ENCODE measurements at regions not wholly inside any gene's neighbourhood (a gene's known extent, or its start where the extent isn't known, plus 50 kb on each side); places are given as distances from the start of the nearest gene placed in this dataset.
A peak's percentile ranks its signal among the peaks of the same experiment; 100 is the strongest.
"Not testable (repeated sequence)": the region's sequence is repeated elsewhere in the genome, so short reads cannot be mapped to it uniquely, and the experiment has no call there.

GRCh38 chrY:16108839-16109238 is 1584.5 kb downstream of the NLGN4Y start:
- FAIRE-seq = no peak
- DNase-seq (ENCODE audit: low spot score) = no peak

DNA sequence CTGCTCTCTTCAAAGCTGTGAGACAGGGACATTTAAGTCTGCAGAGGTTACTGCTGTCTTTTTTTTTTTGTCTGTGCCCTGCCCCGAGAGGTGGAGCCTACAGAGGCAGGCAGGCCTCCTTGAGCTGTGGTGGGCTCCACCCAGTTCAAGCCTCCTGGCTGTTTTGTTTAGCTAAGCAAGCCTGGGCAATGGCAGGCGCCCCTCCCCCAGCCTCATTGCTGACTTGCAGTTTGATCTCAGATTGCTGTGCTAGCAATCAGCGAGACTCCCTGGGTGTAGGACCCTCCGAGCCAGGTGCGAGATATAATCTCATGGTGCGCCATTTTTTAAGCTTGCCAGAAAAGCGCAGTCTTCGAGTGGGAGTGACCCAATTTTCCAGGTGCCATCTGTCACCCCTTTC is 1595.8 kb downstream of the NLGN4Y start:
- not testable (repeated sequence) for DNase-seq (ENCODE audit: low spot score); FAIRE-seq

- FAIRE-seq (no peak), DNase-seq (ENCODE audit: low spot score) (no peak)
Observed at GRCh38 chrY:16121988-16122387, 1597.7 kb downstream of the NLGN4Y start.

GRCh38 chrY:16124630-16125317 is 1600.4 kb downstream of the NLGN4Y start:
- FAIRE-seq (no peak), DNase-seq (ENCODE audit: low spot score) (no peak)

DNA sequence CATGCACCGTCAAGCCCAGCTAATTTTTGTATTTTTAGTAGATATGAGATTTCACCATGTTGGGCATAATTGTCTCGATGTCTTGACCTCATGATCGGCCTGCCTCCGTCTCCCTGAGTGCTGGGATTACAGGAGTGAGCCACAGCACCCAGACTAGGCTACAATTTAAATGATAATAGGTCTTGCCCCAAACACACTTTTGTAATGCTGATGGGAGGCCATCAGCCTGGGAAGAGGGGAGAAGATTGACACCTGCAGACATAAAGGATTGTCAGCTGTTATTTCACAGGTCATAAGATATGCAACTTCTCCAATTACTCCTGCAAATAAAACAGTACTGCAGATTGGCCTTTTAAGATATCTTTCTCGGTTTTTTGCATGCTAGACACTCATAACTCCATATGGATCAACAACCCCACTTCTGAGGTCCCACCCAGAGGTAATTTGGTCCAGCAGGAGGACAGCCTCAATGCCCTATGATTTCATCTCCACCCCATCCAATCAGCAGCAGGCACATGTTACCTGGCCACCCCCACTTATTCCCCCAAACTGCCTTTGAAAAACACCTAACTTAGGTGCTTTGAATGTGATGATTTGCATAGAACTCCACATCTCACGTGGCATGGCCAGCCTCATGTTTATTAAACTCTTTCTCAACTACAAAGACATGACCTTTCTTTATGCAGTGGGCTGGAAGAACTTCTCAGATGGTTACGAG is 1612.4 kb downstream of the NLGN4Y start:
- FAIRE-seq (no peak), DNase-seq (ENCODE audit: low spot score) (no peak)

DNA sequence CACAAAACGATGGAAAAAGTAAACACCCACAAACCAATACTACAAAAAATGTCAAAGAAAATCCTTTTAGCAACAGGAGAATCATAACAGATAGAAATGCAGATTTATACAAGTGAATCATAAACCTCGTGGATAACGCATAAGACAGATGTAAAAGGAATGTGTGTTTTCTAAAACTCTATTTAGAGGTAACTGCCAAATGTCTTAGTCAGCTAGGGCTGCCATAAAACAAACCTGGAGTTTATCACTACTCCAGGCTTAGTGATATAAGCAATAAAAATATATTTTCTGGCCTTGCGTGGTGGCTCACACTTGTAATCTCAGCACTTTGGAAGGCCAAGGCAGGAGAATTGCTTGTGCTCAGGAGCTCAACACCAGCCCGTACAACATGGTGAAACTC is 1633.5 kb downstream of the NLGN4Y start:
- DNase-seq (ENCODE audit: low spot score) = no peak

GRCh38 chrY:16175740-16176139 is 1651.4 kb downstream of the NLGN4Y start:
- not testable (repeated sequence) for FAIRE-seq; DNase-seq (ENCODE audit: low spot score)

More for the DNA sequence above, 1633.5 kb downstream of the NLGN4Y start:
- no peak for FAIRE-seq

GRCh38 chrY:16205482-16205881 is 1674.5 kb downstream of the CDY2B start:
- not testable (repeated sequence) for FAIRE-seq; DNase-seq (ENCODE audit: low spot score)

DNA sequence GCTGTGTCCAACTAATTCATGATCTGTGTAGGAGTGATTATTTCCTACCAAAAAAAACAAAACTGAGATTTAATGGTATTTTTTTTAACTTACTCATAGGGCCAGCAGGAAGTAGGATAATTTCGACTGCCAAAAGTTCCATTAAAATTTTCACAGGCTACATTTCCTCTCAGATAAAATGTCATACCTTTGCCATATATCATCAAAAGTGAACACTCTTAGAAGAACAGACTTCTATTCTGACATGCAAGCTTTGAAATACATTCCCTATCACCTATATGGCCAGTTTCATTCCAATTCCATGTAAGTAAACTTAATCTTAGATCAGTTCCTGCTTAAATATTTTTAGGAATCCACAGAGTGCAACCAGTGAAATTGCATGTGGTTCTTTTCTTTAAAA is 1636.7 kb downstream of the CDY2B start:
- not testable (repeated sequence) for DNase-seq (ENCODE audit: low spot score); FAIRE-seq

GRCh38 chrY:16254551-16255295 is 1625.3 kb downstream of the CDY2B start:
- peak; percentile 94 for FAIRE-seq
- DNase-seq (ENCODE audit: low spot score) = not testable (repeated sequence)

GRCh38 chrY:16255778-16256177 is 1624.2 kb downstream of the CDY2B start:
- not testable (repeated sequence) for DNase-seq (ENCODE audit: low spot score)

More at GRCh38 chrY:16255778-16256177, 1624.2 kb downstream of the CDY2B start:
- FAIRE-seq = not testable (repeated sequence)

Measured in RCC 7860 (cell line).